ENCODE measurements at regions not wholly inside any gene's neighbourhood (a gene's known extent, or its start where the extent isn't known, plus 50 kb on each side); places are given as distances from the start of the nearest gene placed in this dataset.
"Not testable (repeated sequence)": the region's sequence is repeated elsewhere in the genome, so short reads cannot be mapped to it uniquely, and the experiment has no call there.

DNA sequence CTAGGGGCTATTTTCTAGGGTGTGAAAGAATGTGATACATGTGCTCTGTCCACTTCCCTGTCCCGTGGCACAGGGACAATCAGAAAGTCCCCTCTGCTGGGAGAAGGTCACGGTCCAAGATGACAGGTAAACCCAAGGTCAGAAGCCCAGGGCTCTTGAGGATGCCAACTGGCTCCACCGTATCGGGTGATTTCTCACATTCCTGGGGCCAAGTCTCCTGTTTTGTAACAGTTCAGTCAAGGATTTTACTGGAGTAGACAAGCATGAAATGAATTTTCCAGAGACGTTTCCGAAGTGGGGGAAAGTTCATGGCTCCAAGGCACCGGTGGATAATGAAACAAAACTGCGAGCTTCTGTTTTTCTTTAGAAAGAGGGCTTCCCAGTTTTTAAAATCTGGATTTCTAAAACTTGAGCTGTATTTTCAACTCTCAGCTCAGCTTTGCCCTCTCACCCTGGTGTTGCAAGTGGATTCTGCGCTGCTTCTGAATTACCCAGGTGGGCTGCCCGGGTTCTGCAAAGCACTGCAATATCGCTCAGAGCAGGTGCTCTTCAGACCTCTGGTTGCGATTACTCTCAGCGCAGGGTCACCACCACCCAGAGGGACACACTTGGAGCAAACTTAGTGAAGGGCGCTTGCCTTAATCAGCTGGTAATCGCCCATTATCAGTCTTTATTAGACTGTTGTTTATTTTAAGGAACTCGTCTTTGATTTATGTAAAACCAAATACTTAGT, 64.4 kb upstream of the TMEM170B start:
- peak in 1 of 2 donors; percentile 26 for DNase-seq (ENCODE audit: low spot score in 2 of 2)
- H3K27me3 ChIP-seq, result no peaks in the 10 kb centered on the region
- H3K36me3 ChIP-seq, result no peaks in the 10 kb centered on the region
- peak overlapping the region in 1 of 4 donors; percentile 38 for H3K4me3 ChIP-seq
- WGBS, 2 donors, result 52 to 55% methylated on average over 16 of the region's 16 CpGs
- H3K27ac ChIP-seq, result peak overlapping the region in 2 of 4 donors; percentile 52 to 65
- TF ChIP-seq POLR2A (IDR thresholded peaks at IDR 0.05) (no peak), EP300 (IDR thresholded peaks at IDR 0.05) (peak in 1 of 2 donors; percentile 60)
- H3K9me3 ChIP-seq, result no peaks in the 10 kb centered on the region
- peaks cover 0 to 9% (median 4%) of the 10 kb centered on the region in 4 donors for H3K4me1 ChIP-seq

DNA sequence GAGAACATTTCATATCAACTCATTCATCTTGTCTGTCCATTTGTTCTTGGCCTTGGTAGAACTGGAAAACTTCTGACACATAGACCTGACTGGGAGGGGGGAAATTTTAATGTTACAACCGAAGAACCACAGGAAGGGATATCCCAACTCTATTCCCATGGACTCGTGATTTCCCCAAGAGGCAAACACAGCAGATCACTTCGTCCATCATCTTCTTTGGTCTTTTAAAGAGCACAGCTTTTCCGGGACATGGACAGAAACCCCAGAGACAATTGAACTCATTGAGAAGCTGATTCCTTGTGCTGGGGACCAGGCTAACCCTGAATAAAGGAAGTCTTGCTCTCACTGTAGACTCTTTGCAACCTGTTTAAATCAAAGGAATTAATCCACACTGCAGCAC, 66.3 kb upstream of the TMEM170B start:
- DNase-seq (ENCODE audit: low spot score in 2 of 2), result no peak
- no peak for TF ChIP-seq EP300 (IDR thresholded peaks at IDR 0.05)
- TF ChIP-seq, protein P1, sequence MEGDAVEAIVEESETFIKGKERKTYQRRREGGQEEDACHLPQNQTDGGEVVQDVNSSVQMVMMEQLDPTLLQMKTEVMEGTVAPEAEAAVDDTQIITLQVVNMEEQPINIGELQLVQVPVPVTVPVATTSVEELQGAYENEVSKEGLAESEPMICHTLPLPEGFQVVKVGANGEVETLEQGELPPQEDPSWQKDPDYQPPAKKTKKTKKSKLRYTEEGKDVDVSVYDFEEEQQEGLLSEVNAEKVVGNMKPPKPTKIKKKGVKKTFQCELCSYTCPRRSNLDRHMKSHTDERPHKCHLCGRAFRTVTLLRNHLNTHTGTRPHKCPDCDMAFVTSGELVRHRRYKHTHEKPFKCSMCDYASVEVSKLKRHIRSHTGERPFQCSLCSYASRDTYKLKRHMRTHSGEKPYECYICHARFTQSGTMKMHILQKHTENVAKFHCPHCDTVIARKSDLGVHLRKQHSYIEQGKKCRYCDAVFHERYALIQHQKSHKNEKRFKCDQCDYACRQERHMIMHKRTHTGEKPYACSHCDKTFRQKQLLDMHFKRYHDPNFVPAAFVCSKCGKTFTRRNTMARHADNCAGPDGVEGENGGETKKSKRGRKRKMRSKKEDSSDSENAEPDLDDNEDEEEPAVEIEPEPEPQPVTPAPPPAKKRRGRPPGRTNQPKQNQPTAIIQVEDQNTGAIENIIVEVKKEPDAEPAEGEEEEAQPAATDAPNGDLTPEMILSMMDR (IDR thresholded peaks at IDR 0.05), result no peak
- no peak for TF ChIP-seq POLR2A (IDR thresholded peaks at IDR 0.05)
- 50 to 63% methylated on average over 4 of the region's 4 CpGs for WGBS, 2 donors

DNA sequence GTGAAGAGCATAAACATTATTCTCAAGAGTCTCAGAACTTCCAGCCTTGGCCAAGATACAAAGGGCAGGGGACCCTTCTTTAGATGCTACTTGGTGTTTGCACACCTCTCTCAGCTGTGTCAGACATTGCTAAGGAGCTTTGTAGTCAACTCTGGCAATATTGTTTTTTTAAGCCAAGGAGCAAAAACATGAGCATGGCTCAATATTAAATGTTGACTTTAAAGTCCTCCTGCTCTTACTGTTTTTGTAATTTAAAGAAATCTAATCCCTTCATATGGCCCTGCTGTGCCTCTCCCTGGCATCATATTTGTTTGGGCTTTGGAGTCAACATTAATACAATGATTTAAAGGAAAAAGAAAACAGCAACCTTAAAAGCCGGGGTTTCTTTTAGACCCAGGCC, 67.9 kb upstream of the TMEM170B start:
- no peaks in the 10 kb centered on the region for H3K36me3 ChIP-seq
- H3K4me1 ChIP-seq, result peaks cover 0 to 9% (median 4%) of the 10 kb centered on the region in 4 donors
- H3K27ac ChIP-seq, result no peak overlapping the region
- 81 to 100% methylated on average over 1 of the region's 1 CpG for WGBS, 2 donors
- H3K27me3 ChIP-seq, result no peaks in the 10 kb centered on the region
- H3K9me3 ChIP-seq, result no peaks in the 10 kb centered on the region
- no peak for DNase-seq (ENCODE audit: low spot score in 2 of 2)
- TF ChIP-seq EP300 (IDR thresholded peaks at IDR 0.05) (no peak), POLR2A (IDR thresholded peaks at IDR 0.05) (no peak)
- TF ChIP-seq, protein P1 (IDR thresholded peaks at IDR 0.05), result no peak
- H3K4me3 ChIP-seq, result no peak overlapping the region

More for the DNA sequence above, 66.3 kb upstream of the TMEM170B start:
- Histone ChIP-seq H3K27ac (no peak overlapping the region), H3K27me3 (no peaks in the 10 kb centered on the region), H3K36me3 (no peaks in the 10 kb centered on the region), H3K4me3 (no peak overlapping the region), H3K4me1 (peaks cover 0 to 9% (median 4%) of the 10 kb centered on the region in 4 donors), H3K9me3 (no peaks in the 10 kb centered on the region)

DNA sequence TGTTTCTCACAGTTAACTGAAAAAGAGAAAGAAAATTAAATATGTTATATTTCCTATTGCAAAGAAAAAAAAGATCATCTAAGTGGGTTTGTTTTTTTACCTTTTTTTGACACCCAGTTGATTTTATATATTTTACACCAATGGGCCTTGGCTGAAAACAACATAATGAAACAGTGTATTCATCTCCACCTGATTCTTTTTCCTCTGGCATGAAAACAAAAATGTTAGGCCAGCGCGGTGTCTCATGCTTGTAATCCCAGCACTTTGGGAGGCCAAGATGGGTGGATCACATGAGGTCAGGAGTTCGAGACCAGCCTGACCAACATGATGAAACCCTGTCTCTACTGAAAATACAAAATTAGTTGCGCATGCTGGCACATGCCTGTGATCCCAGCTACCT, 69.3 kb upstream of the TMEM170B start:
- H3K4me3 ChIP-seq; H3K27ac ChIP-seq; DNase-seq (ENCODE audit: low spot score in 2 of 2); H3K27me3 ChIP-seq; H3K36me3 ChIP-seq; H3K4me1 ChIP-seq; H3K9me3 ChIP-seq: not testable (repeated sequence)
- WGBS, 2 donors, result 43 to 79% methylated on average over 4 of the region's 4 CpGs
- peak in 1 of 2 donors; percentile 6 for TF ChIP-seq EP300 (IDR thresholded peaks at IDR 0.05)

DNA sequence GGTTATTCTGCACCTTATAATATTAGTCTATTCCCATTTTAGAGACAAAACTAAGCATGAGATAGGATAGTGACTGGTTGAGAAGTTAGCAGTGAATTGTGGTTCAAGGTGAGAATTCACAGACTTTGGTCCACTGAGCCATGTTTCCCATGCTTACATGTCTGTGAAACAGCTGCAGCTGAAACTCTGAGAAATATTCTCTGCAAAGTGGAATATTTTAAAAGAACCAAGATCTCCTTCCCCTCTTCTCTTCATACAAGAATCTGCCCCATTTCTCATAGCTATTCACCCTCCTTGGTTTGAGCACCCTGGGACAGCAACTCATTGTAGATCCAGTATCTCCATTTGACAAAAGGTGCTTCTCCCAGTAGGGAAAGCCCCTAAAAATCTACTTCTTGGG, 70.2 kb upstream of the TMEM170B start:
- H3K27ac ChIP-seq, result no peak overlapping the region
- H3K4me1 ChIP-seq, result no peaks in the 10 kb centered on the region
- H3K27me3 ChIP-seq, result no peaks in the 10 kb centered on the region
- H3K36me3 ChIP-seq, result no peaks in the 10 kb centered on the region
- no peaks in the 10 kb centered on the region for H3K9me3 ChIP-seq
- H3K4me3 ChIP-seq, result no peak overlapping the region
- no peak for DNase-seq (ENCODE audit: low spot score in 2 of 2)
- TF ChIP-seq, protein P1 (IDR thresholded peaks at IDR 0.05), result no peak
- no peak for TF ChIP-seq EP300 (IDR thresholded peaks at IDR 0.05)

DNA sequence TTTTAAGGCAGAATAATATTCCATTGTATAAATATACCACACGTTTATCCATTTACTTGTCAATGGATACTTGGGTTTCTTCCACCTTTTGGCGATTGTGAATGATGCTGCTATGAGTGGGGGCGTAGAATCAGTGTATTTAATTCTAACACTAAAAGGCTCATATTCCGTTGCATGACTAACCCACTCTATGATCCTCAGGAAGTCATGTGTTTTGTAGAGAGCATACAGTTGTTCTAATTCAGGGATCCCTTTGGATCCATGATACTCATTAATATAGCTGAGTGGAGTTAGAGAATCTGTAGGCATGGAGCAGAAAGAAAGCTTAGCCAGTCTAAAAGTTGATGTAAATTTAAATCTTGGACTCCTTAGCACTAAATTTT, 74.2 kb upstream of the TMEM170B start:
- WGBS, 2 donors, result 89 to 91% methylated on average over 4 of the region's 4 CpGs
- no peaks in the 10 kb centered on the region for H3K4me1 ChIP-seq
- no peak for DNase-seq (ENCODE audit: low spot score in 2 of 2)
- H3K27ac ChIP-seq, result no peak overlapping the region
- TF ChIP-seq POLR2A (IDR thresholded peaks at IDR 0.05) (no peak), EP300 (IDR thresholded peaks at IDR 0.05) (no peak)
- TF ChIP-seq, protein P1 (IDR thresholded peaks at IDR 0.05), result no peak
- no peak overlapping the region for H3K4me3 ChIP-seq
- H3K9me3 ChIP-seq, result no peaks in the 10 kb centered on the region
- H3K27me3 ChIP-seq, result no peaks in the 10 kb centered on the region
- no peaks in the 10 kb centered on the region for H3K36me3 ChIP-seq
